Large intestine (tissue), 3 donors: ENCODE measurements at regions not wholly inside any gene's neighbourhood (a gene's known extent, or its start where the extent isn't known, plus 50 kb on each side); places are given as distances from the start of the nearest gene placed in this dataset.

ENCODE experiments used
- DNase-seq, 2 donors: peaks; one replicate each; pipeline versions ENCODE4 v3.0.0 to v3.0.0-alpha.2; 2013
- H3K27ac ChIP-seq: one replicate; pipeline ENCODE4 v1.5.1; 2013; ENCODE audit warnings: low read length
- H3K27me3 ChIP-seq: 2 replicates; pipeline ENCODE4 v1.6.1; 2013; ENCODE audit warnings: low read length; ENCODE audit not compliant: control insufficient read depth, insufficient read depth
- H3K36me3 ChIP-seq: 2 replicates; pipeline ENCODE4 v1.6.1; 2013; ENCODE audit warnings: low read length; ENCODE audit not compliant: control insufficient read depth, insufficient read depth
- H3K4me1 ChIP-seq: one replicate; pipeline ENCODE4 v1.6.1; 2013; ENCODE audit warnings: low read length; ENCODE audit not compliant: control insufficient read depth, insufficient read depth
- H3K4me3 ChIP-seq: one replicate; pipeline ENCODE4 v1.5.1; 2013; ENCODE audit warnings: low read length
- H3K9me3 ChIP-seq: one replicate; pipeline ENCODE4 v1.6.1; 2013; ENCODE audit warnings: mild to moderate bottlenecking, low read depth, low read length, moderate library complexity; ENCODE audit not compliant: control insufficient read depth
- WGBS: methylation state at CpG from one replicate; pipeline ENCODE4 v1.1.5; 2013; ENCODE audit warnings: low lambda C conversion rate; ENCODE audit not compliant: insufficient coverage; 5-methylcytosine and 5-hydroxymethylcytosine counted together

DNA sequence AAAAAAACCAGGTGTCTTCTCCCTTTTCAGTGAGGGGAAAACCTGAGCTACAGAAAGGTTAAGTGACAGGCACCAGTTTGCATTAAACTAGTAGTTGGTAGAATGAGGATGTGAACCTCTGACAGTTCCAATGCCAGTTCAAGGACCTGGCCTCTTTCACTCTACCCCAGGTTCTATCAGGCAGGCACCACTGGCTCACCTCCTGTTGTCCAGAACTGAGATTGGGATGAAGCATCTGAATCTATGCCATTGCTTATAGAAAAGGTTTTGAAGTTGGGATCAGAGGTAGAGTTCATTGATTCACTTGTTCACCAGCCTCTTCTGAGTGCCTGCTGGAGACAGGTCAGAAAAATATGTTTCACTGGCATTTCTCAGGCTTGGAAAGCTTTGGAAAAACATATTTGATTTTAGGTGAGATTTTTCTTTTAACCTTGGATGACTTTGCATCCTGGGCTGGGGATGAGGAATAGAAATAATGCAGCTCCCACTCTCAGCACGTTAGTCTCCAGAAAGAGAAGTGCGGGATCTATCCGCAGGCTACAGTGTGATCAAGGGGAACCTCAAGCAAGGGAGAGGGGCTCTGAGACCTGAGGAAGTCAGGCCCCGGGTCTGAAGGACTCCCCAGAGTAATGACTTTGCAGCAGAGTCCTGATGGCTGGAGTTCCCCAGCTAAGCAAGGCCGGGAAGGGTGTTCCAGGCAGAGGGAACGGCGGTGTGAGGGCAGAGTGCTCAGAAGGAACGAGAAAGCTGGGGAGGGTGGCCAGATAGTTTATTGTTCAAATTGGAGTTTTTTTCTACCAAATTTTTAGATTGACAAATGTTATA lies 250.3 kb downstream of the MYCN start:
- H3K36me3 ChIP-seq, result no peaks in the 10 kb centered on the region
- H3K4me3 ChIP-seq, result no peak overlapping the region
- DNase-seq, result no peak
- H3K9me3 ChIP-seq, result no peaks in the 10 kb centered on the region
- no CpG with 5 or more reads among the region's 8 CpGs for WGBS
- peaks cover 17% of the 10 kb centered on the region for H3K4me1 ChIP-seq
- peak overlapping the region; percentile 26 for H3K27ac ChIP-seq
- no peaks in the 10 kb centered on the region for H3K27me3 ChIP-seq

DNA sequence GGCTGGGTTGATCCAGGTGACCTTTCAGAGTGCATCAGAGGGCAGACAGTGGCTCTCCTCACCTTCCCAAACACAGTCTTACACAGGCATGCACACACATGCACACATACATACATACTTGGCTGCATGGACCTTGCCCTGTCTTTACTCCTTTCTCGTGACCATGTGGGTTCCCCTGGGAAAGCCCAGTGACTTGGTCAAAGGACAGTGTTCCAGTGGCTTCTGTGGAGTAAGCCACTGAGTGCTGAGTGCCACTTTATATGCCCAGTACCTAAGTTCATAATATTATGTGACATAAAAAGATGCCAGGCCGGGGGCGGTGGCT lies 249.4 kb downstream of the MYCN start:
- H3K27ac ChIP-seq, result peak overlapping the region; percentile 13

DNA sequence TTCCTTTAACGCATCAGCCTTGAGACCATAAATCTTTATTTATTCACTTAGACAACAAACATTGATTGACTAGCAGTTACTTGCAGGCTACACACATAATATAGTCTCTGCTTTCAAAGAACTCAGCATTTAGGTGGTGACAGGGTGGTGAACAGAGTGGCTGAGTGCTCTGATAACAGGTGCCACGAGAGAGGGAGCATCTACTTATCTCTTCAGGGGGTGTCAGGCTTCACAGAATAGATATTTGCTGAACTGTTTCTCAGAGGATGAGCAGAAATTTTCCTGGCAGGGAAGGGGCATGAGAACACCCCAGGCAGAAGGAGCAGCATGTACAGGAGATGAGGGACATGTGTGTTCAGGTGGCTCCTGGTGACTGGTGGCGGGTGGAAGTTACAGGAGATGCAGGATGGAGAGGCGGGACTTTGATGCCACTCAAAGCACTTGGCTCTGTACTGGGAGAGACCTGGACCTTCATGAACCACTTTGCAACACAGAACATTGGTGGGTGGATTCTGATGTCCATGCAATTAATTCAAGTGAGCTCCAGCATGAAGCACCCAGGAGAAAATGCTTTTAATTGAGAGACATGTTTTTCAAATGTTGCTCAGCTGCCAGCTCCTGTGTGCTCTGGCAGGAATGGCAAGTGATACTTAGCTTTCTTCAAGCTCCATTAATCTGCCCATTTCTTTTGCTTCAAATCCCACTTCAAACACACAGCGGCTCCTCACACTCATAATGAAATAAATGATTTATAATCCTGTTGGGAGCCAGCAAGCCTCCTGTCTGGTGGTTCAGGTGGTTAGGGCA lies 248.9 kb downstream of the MYCN start:
- Histone ChIP-seq H3K4me3 (no peak overlapping the region), H3K27me3 (no peaks in the 10 kb centered on the region), H3K9me3 (no peaks in the 10 kb centered on the region), H3K27ac (peak overlapping the region; percentile 13), H3K36me3 (no peaks in the 10 kb centered on the region), H3K4me1 (peaks cover 17% of the 10 kb centered on the region)
- WGBS, result 83% methylated on average over 1 of the region's 5 CpGs
- DNase-seq, result no peak

More for the DNA sequence above, 249.4 kb downstream of the MYCN start:
- 40% methylated on average over 1 of the region's 3 CpGs for WGBS
- peak; percentile 85 to 93 for DNase-seq
- peaks cover 17% of the 10 kb centered on the region for H3K4me1 ChIP-seq
- no peaks in the 10 kb centered on the region for H3K36me3 ChIP-seq
- no peak overlapping the region for H3K4me3 ChIP-seq
- no peaks in the 10 kb centered on the region for H3K9me3 ChIP-seq
- no peaks in the 10 kb centered on the region for H3K27me3 ChIP-seq

DNA sequence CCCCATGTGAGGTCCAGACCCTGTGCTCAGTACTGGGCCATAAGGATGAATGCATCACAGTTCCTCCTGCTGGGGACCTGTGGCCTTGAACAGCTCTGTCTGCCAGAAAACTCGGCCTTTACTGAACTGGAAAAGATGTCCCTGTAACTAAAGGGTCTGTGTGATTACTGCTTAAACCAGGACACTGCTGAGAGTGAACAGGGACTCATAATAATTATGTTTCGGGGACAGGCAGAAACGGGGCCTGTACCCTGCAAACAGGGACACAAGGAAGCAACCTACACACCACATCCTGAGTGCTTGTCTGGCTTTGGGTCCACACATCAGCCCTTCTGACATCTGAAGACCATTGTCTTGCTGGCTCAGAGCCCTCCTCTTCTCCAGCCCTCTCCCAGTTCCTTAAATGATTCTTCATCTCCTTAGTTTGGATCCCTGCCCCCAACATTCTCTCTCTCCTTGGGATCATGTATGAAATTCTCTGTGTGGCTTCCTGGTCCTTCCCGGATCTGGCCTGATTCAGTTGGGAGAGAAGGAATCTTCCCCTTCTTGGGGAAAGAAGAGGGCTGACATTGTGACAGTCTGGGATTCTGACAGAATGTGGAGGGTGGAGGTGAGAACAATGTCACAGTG lies 248.0 kb downstream of the MYCN start:
- no CpG with 5 or more reads among the region's 4 CpGs for WGBS
- no peaks in the 10 kb centered on the region for H3K36me3 ChIP-seq
- H3K27me3 ChIP-seq, result no peaks in the 10 kb centered on the region
- no peak overlapping the region for H3K4me3 ChIP-seq
- no peak overlapping the region for H3K27ac ChIP-seq
- peaks cover 17% of the 10 kb centered on the region for H3K4me1 ChIP-seq
- H3K9me3 ChIP-seq, result no peaks in the 10 kb centered on the region
- no peak for DNase-seq

DNA sequence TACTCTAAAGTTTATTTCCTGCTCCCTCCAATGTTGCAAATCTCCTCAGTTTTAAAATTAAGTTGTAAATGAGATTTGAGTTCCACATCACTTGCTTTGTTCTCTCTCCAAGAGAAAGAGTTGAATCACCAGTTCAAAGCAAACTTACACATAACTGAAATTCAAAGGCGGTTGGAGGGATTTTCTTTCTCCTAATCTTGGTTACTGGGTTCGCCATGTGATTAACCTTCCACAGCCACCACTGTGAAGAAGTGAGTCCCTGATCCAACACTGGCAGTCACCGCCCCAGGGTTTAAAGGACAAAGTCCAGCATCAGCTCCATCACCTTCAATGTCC lies 247.1 kb downstream of the MYCN start:
- Histone ChIP-seq H3K9me3 (no peaks in the 10 kb centered on the region), H3K36me3 (no peaks in the 10 kb centered on the region), H3K4me3 (no peak overlapping the region), H3K4me1 (peaks cover 17% of the 10 kb centered on the region), H3K27me3 (no peaks in the 10 kb centered on the region), H3K27ac (no peak overlapping the region)
- DNase-seq, result peak in 1 of 2 donors; percentile 45
- WGBS, result 67% methylated on average over 1 of the region's 3 CpGs

DNA sequence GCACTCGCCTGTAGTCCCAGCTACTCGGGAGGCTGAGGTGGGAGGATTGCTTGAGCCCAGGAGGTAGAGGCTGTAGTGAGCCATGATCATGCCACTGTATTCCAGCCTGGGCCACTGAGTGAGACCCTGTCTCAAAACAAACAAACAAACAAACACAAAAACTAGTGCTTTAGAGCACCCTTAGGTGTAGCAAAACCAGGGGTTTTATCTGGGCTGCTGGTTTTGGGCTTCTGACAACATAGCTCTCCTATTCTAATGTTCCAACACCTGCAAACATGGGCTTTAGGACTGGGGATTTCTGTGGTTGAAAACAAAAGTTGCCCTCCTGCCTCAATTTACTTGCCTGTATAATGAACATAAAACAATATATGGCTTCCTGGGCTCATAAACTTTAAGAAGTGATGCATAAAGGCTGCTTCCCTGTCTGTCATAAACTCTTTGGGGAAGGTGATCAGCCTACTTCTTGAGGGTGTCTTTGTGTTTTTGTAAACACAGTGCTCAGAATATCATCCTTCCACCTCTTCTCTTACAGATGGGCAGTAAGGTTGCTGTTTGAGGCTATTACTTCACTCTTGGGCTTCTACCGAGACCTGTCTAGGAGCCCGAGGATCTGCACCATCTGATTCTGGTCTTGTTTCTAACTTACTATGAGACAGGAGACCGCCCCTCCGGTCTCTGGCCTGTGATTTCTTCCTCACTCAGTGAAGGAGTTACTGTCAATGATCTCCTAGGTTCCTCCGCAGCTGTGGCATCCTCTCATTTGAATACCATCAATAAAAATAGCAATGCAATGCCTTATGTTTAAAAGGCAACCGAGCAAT lies 246.5 kb downstream of the MYCN start:
- Histone ChIP-seq H3K9me3 (no peaks in the 10 kb centered on the region), H3K4me1 (peaks cover 17% of the 10 kb centered on the region), H3K27ac (no peak overlapping the region), H3K27me3 (no peaks in the 10 kb centered on the region), H3K36me3 (no peaks in the 10 kb centered on the region), H3K4me3 (no peak overlapping the region)
- no CpG with 5 or more reads among the region's 8 CpGs for WGBS
- no peak for DNase-seq

DNA sequence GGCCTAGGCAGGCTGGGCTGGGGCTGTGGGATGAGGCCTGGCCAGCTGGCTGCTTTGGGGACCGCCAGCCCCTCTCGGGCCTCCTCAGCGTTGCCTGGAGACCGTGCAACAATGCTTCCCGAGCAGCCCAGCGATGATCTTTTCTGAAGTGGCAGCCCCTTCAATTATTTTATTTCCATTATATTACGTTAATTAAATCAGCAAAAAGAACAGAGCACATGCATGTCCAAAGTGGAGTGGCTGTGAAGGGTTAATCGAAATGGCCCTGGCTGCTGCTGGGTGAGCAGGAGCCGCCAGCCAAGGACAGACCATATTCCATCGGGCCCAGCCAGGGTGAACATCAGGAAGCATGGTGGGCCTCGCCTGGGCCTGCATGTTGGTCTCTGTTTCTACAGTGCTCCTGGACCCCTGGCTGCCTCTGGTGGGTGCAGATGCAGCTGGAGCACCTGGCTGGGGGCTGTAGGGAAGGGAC lies 245.5 kb downstream of the MYCN start:
- no peak overlapping the region for H3K27ac ChIP-seq
- no peak for DNase-seq
- no CpG with 5 or more reads among the region's 11 CpGs for WGBS
- no peaks in the 10 kb centered on the region for H3K36me3 ChIP-seq
- no peaks in the 10 kb centered on the region for H3K27me3 ChIP-seq
- H3K4me1 ChIP-seq, result peaks cover 17% of the 10 kb centered on the region
- H3K9me3 ChIP-seq, result no peaks in the 10 kb centered on the region
- no peak overlapping the region for H3K4me3 ChIP-seq

DNA sequence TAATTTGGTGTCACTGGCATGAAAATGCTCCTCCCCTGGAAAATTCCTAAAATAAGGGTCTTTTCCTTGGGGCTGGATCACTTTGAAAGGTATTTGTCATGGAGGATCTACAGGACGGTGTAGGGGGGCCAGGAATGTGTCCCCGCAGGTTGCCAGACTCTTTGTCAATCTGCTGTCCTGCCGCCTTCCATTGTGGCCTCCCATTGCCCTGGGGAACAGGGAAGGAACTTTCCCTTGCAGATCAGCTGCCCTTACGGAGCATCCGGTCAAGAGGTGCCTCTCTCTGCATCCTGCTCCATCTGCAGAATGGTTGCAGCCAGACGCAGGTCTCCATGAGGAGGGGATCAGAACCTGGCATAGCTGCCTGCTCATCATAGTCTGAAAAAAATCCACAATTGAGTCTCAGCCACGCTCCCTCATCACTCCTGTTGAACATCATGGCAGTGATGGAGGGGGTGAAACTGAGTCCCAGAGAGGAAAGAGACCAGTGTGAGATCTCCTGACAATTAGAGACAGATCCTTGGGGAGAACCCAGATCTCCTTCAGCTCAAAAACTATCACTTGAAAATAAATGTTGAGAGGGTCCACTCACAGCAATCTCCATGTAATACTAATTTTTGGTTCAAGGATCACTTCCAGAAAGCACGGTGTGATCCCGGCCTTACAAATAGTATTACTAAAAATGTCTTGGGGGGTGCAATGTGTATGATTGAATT lies 244.8 kb downstream of the MYCN start:
- H3K27ac ChIP-seq, result no peak overlapping the region
- WGBS, result no CpG with 5 or more reads among the region's 9 CpGs
- DNase-seq, result no peak
- H3K4me3 ChIP-seq, result no peak overlapping the region
- H3K36me3 ChIP-seq, result no peaks in the 10 kb centered on the region
- H3K27me3 ChIP-seq, result no peaks in the 10 kb centered on the region
- no peaks in the 10 kb centered on the region for H3K9me3 ChIP-seq
- H3K4me1 ChIP-seq, result peaks cover 14% of the 10 kb centered on the region

DNA sequence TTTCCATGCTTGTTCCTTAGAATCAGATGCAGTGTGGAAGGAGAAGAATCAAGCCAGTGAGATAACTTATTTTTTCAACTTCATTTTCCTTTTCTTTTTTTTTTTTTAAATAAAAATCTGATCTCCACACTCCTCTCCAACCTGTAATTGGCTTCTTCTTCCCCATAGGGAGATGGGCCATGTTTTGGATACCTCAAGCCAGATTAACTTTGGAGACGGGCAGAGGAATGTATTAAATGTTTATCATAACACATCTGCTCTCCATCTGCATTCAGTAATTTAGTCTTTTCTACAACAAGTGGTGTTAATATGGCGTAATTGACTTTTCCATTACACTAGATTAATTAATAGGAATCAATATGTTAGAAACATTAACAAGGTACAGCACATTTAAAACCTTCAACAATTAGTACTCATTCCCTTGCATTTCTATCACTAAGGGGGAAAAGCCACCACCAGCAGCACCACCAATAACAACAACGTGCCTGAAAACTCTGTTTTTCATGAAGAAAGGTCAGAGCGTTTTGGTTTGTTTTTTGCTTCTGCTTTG lies 244.1 kb downstream of the MYCN start:
- Histone ChIP-seq H3K4me1 (peaks cover 14% of the 10 kb centered on the region), H3K27ac (no peak overlapping the region), H3K9me3 (no peaks in the 10 kb centered on the region), H3K4me3 (no peak overlapping the region), H3K36me3 (no peaks in the 10 kb centered on the region), H3K27me3 (no peaks in the 10 kb centered on the region)
- DNase-seq, result no peak
- WGBS, result 68% methylated on average over 3 of the region's 4 CpGs
